NCI-H2227 (cell line): ENCODE measurements at regions not wholly inside any gene's neighbourhood (a gene's known extent, or its start where the extent isn't known, plus 50 kb on each side); places are given as distances from the start of the nearest gene placed in this dataset.

Experiments
- DNase-seq: peaks from one replicate; lab custom pipeline; 2025; ENCODE audit not compliant: unreplicated experiment; lab: John Stamatoyannopoulos, UW

DNA sequence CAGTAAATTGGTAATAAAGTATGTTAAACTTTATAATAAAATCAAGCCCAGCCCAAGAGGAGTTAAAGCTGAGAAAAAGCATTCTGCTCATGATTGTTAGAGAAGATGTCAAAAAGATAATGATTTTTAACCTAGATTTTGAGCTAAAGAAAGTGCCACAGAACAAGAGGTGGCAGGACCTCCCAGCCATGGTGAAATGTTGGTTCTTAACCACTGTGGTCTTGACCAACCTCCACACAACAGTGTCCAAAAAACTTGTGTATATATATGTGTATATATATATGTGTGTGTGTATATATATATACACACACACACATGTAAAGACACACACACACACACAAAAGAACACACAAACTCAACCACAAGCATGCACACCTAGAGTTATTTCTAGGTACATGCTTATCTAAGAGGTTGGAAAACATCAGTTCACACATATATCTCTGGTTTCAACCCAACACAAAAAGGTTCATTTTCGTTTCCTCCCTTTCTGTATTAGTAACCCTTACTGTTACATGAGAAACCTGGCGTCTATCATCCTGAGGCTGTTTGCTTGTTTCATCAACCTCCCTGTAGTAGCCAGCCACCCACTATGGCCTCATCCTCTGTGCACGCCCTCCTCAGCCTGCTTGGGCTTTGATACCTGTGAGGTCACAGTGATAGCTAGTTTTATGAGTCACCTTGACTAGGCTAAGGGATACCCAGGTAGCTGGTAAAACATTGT, 631.8 kb upstream of the ID2 start:
- DNase-seq: no peak

DNA sequence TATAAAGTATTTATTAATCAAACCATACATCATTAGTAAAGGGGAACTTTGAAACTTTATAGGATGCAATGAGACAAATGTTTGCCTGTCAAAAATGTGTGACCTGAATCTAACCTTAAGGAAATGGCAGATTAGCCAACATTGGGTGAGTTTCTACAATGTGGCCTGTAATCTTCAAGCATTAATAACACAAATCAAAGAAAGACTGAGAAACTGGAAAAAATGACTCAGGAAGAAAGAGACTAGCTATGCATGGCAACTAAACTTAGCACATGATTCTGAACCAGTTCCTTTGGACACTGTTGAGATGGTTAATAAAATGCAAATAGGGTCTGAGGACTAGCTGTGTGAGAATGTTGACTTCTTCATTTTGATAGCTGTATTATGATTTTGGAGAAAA, 628.6 kb upstream of the ID2 start:
- no peak for DNase-seq

DNA sequence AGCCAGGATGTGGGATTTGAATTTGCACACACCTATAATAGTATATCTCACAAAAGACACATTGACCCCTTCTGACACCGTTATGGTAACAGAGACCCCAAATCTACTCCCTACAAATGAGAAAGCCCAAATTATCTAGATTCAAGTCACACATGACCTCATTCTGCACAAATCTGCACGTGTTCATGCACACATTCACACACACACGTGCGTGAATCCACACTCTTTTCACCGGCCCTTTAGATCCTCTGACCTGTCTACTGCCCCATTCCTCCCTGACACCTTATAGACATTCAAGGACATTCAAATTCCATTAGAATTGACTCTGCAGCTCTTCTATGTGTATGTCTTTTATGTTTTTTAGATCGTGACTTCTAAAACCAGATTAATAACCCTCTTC, 627.8 kb upstream of the ID2 start:
- no peak for DNase-seq

DNA sequence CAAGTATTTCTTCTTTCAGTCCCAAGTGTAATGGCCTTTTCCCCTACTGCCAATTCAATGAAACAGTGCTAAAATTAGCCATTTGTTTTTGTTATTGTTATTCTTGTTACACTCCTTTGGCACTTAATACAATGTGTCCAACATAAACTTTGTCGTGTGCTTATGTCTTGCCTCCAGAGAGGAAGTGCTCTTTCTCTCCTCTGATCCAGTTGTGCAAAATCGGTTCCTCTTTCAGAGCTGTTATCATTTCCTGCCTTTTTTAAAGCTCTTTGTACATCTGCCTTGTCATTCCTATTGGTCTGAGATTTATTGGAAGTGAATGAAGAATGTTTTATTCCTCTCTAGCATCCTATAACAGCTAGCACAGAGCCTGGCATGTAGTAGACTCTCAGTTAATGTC, 623.2 kb upstream of the ID2 start:
- no peak for DNase-seq

DNA sequence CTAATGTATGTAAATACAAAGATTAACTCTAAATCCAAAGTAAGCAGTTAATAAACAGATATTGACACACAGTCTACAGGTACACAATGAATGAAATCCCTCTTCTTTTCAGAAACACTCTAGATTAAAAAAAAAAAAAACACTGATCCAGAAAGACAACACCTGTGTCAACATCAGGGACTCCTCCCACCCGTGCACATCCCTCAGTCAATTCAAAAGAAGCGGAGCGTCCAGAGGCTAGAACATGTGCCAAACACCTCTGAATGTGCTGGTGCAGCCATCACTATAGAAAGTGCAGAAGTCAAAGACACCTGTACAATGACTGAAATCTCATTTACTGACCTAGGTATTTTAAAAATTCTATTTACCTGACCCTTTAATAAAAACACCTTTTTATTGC, 622.6 kb upstream of the ID2 start:
- no peak for DNase-seq

DNA sequence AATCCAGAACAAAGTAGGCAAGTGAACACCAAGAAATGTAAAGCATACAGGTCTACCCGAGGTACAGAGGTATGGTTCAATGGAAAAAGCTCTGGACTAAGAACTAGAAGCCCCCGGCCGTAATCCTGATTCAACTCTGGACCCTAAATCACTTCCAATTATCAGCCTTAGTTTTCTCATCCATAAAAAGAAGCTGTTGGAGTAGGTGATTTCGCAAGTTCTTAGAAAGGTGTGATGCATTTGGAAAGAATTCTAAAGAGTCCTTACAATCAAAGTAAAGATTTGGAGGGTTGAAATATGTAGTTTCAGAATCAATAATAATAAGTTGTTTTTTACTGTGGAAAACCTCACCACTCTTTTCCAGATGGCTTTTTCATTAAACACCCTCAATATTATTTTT, 622.1 kb upstream of the ID2 start:
- no peak for DNase-seq

DNA sequence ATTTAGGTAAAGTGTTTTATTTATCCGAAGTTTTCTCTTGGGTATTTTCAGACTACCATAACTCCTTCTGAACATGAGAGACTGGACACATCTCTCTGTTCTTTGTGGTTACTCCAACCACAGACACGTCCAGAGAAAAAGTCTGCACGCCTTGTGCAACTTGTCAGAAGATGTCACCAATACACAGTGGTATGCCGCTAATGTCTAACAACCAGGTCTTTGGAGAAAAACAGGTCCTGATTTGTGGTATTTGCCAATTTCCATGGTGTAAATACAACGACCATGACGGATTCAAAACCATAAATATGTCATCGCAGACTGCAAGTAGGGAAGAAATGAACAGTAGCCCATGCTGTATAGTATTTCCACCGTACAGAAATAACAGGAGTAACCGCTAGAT, 620.6 kb upstream of the ID2 start:
- DNase-seq: no peak

DNA sequence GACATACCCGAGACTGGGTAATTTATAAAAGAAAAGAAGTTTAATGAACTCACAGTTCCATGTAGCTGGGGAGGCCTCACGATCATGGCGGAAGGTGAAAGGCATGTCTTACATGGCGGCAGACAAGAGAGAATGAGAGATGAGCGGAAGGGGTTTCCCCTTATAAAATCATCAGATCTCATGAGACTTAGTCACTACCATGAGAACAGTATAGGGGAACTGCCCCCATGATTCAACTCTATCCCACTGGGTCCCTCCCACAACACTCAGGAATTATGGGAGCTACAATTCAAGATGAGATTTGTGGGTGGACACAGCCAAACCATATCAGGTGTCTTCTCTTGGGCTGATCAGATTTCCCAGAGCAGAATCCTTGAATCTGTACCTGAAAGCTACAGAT, 617.3 kb upstream of the ID2 start:
- DNase-seq: no peak

DNA sequence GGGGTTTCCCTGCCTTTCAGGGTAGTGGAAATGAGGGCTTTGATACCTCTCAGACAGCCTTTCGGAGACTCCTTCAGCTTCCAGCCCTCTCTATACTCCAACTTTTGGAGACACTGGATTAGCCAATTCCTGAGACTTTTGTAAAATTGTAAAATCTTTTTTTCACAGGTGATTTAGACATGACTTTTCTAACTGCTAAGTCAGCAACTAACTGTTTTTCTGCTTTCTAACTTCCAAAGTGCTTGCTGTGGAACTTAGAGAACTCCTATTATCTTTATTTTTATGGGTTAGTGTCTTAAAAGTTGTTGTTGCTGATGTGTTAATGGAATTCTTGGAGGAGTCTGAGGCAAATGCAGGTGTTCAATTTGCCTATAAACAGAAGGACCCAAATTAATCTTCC, 616.7 kb upstream of the ID2 start:
- no peak for DNase-seq

DNA sequence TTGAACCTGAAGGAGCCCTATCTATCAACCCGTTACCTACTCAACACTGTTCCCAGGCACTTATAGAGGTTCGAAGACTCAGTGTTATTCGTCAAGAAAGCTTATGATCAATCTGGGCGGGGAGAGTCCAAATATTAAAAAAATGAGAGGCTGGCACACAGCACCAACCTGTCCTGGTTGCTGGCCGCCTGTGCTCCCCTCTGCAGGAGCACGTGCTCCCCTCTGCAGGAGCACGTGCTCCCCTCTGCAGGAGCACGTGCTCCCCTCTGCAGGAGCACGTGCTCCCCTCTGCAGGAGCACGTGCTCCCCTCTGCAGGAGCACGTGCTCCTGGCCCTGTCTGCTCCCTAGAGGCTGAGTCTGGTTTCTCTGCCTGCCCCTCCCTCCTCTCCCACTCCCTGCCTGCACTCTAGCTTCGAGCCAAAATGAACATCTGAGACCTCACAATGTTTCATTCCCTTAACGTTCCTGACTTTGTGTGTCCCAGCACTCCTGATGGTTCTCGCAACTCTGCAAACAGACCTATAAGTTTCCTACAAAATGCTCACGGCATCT, 614.0 kb upstream of the ID2 start:
- DNase-seq: no peak

DNA sequence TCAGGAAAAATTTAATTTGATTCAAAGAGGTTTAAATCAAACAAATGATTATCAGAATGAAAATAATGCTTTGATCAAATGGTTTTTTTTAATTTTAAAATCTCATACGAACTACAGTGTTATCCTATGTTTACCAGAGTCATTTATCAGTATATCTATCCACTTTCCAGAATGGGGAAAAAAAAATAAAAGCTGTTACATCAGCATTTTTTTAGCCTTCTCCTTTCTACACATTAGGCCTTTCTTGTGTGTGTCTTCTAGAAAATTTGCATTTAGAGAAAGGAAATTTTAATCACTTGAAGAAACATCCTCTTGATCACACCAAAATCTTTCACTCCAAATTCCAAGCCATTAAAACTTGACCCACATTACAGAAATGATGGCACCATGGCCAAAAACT, 608.9 kb upstream of the ID2 start:
- no peak for DNase-seq

DNA sequence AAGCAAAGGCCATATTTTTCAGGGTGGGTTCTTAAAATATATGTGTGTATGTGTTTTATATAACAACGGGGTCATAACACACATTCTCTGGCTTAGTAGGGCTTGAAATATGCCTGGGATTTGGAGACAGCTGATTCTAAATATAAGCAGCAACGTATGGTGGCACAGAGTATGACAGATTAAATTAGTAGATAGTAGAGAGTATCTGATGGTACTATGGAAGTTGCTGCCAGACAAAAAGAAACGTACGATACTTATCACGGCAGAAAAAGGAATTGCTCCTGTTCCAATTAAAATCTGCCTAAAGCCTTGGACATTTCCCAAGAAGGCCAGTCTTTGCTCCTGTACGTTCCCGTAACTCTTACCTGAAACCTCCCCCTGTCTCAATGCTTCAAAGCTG, 607.9 kb upstream of the ID2 start:
- no peak for DNase-seq

DNA sequence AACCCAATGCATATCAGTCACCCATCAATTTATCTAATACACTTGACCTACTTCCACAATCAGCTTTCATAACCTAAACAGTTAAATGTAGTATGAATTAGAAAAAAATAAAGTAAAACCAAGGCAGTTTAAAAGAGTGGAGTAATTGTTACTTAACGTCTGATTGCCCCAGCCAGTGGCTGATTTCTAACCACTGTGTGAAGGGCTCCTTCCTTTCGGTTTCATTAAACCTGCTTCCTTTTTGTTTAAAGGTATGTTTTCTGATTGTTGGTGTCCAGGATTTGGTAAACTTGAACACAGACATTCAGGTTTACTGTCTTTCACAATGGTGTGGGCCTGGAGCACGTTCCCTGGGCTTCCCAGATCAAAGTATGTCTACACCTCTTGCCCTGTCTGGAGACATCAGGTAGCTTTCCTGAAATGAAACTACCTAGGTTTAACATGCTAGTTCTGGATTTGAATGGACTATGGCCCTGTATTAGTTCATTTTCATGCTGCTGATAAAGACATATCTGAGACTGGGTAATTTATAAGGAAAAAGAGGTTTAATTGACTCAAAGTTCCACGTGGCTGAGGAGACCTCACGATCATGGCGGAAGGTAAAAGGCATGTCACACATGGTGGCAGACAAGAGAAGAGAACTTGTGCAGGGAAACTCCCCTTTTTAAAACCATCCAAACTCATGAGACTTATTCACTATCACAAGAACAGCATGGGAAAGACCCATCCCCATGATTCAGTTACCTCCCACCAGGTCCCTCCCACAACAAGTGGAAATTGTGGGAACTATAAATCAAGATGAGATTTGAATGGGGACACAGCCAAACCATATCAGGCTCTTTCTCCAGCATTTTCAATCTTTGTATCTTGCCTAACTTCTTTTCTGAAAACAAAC, 605.2 kb upstream of the ID2 start:
- no peak for DNase-seq

DNA sequence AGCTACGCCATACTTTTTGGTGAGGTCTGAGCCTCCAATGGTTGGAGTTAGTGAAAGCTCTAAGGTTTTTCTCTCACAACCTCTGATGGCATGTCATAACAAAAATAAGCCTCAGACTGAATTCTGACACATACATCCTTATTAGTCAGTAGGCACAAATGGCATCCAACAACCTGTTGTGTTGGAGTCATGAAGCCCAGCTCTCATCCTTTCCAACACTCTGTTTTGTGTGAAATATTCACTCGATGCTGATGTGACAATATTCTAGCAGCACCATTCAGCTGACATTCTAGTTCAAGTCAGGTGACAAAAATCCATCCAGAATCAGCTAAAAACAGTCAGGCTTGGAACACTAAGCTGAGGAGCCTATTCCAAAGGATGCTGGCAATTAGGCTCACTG, 603.2 kb upstream of the ID2 start:
- no peak for DNase-seq

DNA sequence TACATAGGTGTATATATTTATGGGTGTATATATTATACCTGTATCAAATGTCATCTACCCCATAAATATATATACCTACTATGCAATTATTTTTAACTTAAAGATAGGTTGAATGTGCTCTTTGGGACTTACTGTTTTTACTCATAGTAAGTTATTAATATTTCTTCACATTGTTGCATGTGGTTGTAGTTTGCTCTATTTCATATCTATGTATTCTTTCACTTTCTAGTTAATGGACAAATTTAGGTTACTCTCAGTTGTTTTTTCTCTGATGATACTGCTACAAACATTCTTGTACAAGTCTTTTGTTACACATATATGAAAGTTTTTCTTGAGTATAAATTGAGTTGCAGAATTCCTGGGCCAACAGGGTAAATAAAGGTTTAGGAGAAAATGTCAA, 601.8 kb upstream of the ID2 start:
- DNase-seq: no peak

DNA sequence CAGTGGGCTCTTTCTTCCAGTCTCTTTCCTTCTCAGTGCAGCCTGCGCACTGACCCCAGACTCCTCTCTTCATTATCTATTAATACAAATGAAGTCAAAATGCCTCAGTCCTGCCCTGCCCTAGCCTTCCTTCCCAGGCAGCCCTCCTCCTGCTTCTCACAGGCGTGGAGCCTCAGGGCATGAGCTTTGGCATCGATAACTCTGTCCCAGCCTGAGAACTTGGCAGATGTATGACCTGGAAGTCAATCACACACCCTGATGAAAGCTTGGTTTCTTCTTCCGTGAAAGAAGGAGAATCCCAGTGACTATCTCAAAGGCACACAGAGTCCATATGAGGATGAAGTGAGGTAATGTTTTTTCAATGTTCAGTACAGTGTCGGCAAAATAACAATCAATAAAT, 600.7 kb upstream of the ID2 start:
- DNase-seq: no peak

DNA sequence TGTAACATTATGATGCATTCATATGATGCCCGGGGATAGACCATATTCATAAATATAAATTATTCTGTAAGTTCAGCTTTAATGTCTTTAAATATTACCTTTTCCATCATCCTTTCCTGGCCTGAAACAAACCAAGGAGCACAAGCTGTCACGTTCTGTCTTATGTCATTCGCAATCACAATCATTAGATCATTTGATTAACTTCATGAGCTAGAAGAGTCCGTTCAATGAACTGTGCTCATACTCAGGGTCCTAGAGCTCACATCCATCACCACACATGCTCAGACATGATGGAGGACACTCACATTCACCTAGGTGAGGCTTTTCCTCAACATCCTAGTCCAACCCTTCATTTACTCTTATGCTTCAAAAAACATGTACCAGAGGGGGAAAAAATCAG, 599.0 kb upstream of the ID2 start:
- DNase-seq: no peak

DNA sequence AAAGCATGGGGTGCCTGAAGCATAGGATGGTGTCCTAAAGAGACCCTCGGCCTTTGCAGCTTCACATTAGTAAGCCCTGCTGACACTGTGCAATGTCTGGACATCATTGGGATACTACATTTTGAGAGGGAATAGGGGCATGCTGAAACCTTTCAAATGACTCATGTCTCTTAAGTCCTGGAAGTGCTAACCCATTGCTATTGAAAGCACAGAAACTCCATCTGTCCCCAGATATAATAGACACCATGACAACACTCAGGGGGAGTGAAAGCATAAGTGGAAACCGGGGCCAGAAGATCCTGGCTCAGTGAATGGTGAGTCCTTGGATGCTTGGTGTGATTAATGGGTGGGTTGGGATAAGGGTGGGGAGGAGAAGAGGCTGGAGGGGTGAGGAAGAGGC, 595.5 kb upstream of the ID2 start:
- no peak for DNase-seq

DNA sequence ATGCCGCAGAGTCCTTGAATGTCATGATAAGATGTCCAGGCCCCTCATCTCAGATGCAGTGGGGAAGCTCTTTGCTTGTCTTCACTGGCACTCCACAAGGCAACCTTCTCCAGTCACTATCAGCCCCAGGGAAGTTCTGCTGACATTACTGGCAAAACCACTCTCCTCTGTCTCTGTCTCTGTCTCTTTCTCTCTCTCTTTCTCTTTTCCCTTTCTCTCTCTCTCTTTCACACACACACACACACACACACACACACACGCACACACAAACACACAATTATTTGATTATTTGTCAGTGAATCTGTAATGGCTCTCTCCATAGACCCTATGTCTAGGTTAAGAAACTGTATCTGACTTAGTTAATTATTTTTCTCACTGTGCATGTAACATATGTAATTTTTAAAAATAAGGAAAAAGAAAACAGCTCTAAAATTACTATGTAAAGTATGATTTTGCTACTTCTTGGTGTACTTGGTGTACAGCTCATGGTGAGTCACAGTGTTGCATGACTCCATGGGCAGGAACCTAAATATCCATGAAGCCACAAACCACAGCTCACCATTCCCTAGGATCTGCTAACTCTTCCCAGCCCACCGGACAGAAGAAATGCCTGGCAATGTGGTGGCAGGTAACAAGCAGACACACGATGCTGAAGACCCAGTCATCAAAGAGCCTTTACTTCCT, 594.9 kb upstream of the ID2 start:
- no peak for DNase-seq

DNA sequence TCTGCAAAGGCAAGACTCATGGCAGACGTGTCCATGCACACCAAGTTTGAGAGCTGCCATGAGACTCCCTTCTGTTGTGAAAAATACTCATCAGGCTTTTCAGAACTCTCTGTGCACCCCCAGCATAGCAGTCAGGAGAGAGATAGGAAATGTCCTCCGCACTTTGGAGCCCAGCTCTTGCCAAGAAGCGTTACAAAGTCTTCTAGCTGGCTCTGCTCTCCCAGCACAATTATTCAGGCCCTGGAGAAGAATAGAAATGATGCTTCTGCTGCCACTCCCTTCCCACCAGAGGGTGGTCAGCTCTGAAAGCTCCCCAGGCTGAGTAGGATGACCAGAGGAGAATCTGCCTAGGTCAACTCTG, 594.4 kb upstream of the ID2 start:
- DNase-seq: no peak

DNA sequence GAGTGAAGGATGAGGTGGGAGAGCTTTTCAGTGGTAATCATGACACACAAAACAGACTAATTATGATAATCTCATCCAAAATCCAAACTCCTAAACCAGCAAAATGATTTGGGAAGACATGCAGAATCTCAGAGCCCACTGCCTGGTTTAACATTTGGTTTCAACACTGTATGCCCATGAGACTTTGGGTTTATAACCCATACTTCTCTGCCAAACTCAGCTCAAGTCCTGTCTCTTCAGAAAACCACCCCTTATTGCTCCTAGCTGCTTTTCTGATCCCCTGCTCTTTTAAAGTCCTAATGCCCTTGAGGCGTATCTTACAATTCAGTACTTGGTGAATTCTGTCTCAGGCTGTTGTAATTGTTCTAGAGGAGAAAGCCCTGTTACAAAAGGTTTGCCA, 593.0 kb upstream of the ID2 start:
- DNase-seq: no peak

DNA sequence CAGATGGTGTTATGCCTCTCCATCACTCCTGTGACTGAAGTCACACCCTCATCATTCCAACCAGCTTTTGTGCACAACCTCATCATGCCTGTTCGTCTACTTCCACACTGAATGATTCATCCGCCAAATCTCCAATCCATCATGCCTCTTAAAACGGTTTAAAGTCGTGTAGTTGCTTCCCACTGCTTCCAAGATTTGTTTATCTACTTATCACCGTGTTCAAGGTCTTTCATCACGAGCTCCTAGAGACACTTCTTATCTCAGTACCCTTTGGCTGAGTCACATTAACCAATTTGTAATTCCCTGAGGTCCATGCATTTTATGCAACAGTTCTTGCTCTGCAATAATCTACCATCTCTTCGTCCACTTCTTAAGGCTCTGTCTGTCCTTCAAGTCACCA, 592.3 kb upstream of the ID2 start:
- DNase-seq: no peak
